ENCODE measurements at regions not wholly inside any gene's neighbourhood (a gene's known extent, or its start where the extent isn't known, plus 50 kb on each side); places are given as distances from the start of the nearest gene placed in this dataset.
"Not testable (repeated sequence)": the region's sequence is repeated elsewhere in the genome, so short reads cannot be mapped to it uniquely, and the experiment has no call there.

- DNase-seq: no peak
These were observed 447.3 kb upstream of the KCNMB2 start for GRCh38 chr3:178088963-178089362.

- DNase-seq: no peak
These were observed 445.3 kb upstream of the KCNMB2 start for GRCh38 chr3:178090899-178091298.

- no peak for DNase-seq
These were observed 440.7 kb upstream of the KCNMB2 start for GRCh38 chr3:178095522-178095921.

GRCh38 chr3:178096955-178097354, 439.3 kb upstream of the KCNMB2 start:
- no peak for DNase-seq

GRCh38 chr3:178097576-178097975, 438.7 kb upstream of the KCNMB2 start:
- DNase-seq: no peak

GRCh38 chr3:178099274-178099673, 437.0 kb upstream of the KCNMB2 start:
- DNase-seq: no peak

GRCh38 chr3:178099862-178100261, 436.4 kb upstream of the KCNMB2 start:
- no peak for DNase-seq

- DNase-seq: no peak
These were observed 435.3 kb upstream of the KCNMB2 start for GRCh38 chr3:178100908-178101307.

GRCh38 chr3:178103140-178103539, 433.1 kb upstream of the KCNMB2 start:
- no peak for DNase-seq

GRCh38 chr3:178107804-178108203, 428.4 kb upstream of the KCNMB2 start:
- no peak for DNase-seq

GRCh38 chr3:178109691-178110090, 426.5 kb upstream of the KCNMB2 start:
- DNase-seq: no peak

- DNase-seq: no peak
These were observed 424.1 kb upstream of the KCNMB2 start for GRCh38 chr3:178112134-178112533.

GRCh38 chr3:178112552-178112951, 423.7 kb upstream of the KCNMB2 start:
- not testable (repeated sequence) for DNase-seq

GRCh38 chr3:178117641-178118040, 418.6 kb upstream of the KCNMB2 start:
- DNase-seq: no peak

- DNase-seq: not testable (repeated sequence)
These were observed 416.5 kb upstream of the KCNMB2 start for GRCh38 chr3:178119608-178120295.

GRCh38 chr3:178120367-178120766, 415.9 kb upstream of the KCNMB2 start:
- no peak for DNase-seq

GRCh38 chr3:178126686-178127085, 409.6 kb upstream of the KCNMB2 start:
- no peak for DNase-seq

GRCh38 chr3:178127221-178127620, 409.0 kb upstream of the KCNMB2 start:
- DNase-seq: no peak

- no peak for DNase-seq
These were observed 407.1 kb upstream of the KCNMB2 start for GRCh38 chr3:178129109-178129508.

GRCh38 chr3:178131801-178132200, 404.4 kb upstream of the KCNMB2 start:
- DNase-seq: no peak

GRCh38 chr3:178137206-178137605, 399.0 kb upstream of the KCNMB2 start:
- DNase-seq: no peak

- DNase-seq: no peak
These were observed 398.4 kb upstream of the KCNMB2 start for GRCh38 chr3:178137831-178138230.

- DNase-seq: no peak
These were observed 397.1 kb upstream of the KCNMB2 start for GRCh38 chr3:178139116-178139515.

GRCh38 chr3:178140531-178141304, 395.5 kb upstream of the KCNMB2 start:
- DNase-seq: peak; percentile 65

GRCh38 chr3:178141305-178141684, 394.9 kb upstream of the KCNMB2 start:
- DNase-seq: not testable (repeated sequence)
